PFSK-1 (cell line): ENCODE measurements at regions not wholly inside any gene's neighbourhood (a gene's known extent, or its start where the extent isn't known, plus 50 kb on each side); places are given as distances from the start of the nearest gene placed in this dataset.

Experiments used
- FOXP2 ChIP-seq: optimal IDR thresholded peaks from 2 replicates; pipeline ENCODE3; 2011; ENCODE audit warnings: borderline replicate concordance, control low read depth, inconsistent platforms; ENCODE audit not compliant: insufficient read depth; ENCODE audit errors: extremely low read length, extremely low read depth
- POLR2AphosphoS5 ChIP-seq: IDR thresholded peaks from 2 replicates; pipeline ENCODE4 v1.6.1; 2012; ENCODE audit warnings: low read depth, mild to moderate bottlenecking, control low read depth, low read length, moderate library complexity
- SIN3A ChIP-seq: IDR thresholded peaks from 2 replicates; pipeline ENCODE4 v1.6.1; 2012; ENCODE audit warnings: mild to moderate bottlenecking, low read length, moderate library complexity, borderline replicate concordance; ENCODE audit not compliant: insufficient read depth
- TAF1 ChIP-seq: IDR thresholded peaks from 2 replicates; pipeline ENCODE4 v1.6.1; 2012; ENCODE audit warnings: low read length, control low read depth, borderline replicate concordance; ENCODE audit not compliant: insufficient read depth
- TF ChIP-seq, protein P1 (sequence below), 2 experiments: IDR thresholded peaks; 2 replicates each; pipeline versions ENCODE4 v1.6.1 to v1.8.0; 2011 to 2012; ENCODE audit warnings: low read depth in 2 of 2, low read length in 2 of 2, control low read depth in 1 of 2, inconsistent platforms in 1 of 2, mild to moderate bottlenecking in 1 of 2, moderate library complexity in 1 of 2; ENCODE audit not compliant: insufficient read depth in 1 of 2

GRCh38 chr5:82704381-82704780 is 372.8 kb downstream of the TMEM167A start:
- TF ChIP-seq POLR2AphosphoS5: no peak
- TF ChIP-seq FOXP2: no peak
- TF ChIP-seq, protein P1, sequence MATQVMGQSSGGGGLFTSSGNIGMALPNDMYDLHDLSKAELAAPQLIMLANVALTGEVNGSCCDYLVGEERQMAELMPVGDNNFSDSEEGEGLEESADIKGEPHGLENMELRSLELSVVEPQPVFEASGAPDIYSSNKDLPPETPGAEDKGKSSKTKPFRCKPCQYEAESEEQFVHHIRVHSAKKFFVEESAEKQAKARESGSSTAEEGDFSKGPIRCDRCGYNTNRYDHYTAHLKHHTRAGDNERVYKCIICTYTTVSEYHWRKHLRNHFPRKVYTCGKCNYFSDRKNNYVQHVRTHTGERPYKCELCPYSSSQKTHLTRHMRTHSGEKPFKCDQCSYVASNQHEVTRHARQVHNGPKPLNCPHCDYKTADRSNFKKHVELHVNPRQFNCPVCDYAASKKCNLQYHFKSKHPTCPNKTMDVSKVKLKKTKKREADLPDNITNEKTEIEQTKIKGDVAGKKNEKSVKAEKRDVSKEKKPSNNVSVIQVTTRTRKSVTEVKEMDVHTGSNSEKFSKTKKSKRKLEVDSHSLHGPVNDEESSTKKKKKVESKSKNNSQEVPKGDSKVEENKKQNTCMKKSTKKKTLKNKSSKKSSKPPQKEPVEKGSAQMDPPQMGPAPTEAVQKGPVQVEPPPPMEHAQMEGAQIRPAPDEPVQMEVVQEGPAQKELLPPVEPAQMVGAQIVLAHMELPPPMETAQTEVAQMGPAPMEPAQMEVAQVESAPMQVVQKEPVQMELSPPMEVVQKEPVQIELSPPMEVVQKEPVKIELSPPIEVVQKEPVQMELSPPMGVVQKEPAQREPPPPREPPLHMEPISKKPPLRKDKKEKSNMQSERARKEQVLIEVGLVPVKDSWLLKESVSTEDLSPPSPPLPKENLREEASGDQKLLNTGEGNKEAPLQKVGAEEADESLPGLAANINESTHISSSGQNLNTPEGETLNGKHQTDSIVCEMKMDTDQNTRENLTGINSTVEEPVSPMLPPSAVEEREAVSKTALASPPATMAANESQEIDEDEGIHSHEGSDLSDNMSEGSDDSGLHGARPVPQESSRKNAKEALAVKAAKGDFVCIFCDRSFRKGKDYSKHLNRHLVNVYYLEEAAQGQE (IDR thresholded peaks at IDR 0.05; ENCODE audit: insufficient read depth in 1 of 2, low read depth in 2 of 2, low read length in 2 of 2): no peak
- no peak for TF ChIP-seq SIN3A
- no peak for TF ChIP-seq TAF1
